Osteocyte (in vitro differentiated cells): ENCODE measurements at regions not wholly inside any gene's neighbourhood (a gene's known extent, or its start where the extent isn't known, plus 50 kb on each side); places are given as distances from the start of the nearest gene placed in this dataset.

Experiments used
- DNase-seq: peaks from one replicate; pipeline ENCODE4 v3.0.0; 2021; ENCODE audit warnings: mixed read lengths; ENCODE audit not compliant: unreplicated experiment; ENCODE audit errors: extremely low spot score
- H3K27ac Mint-ChIP-seq: one replicate; pipeline ENCODE4 v1.8.0; 2021; ENCODE audit warnings: mild to moderate bottlenecking, mixed read lengths; ENCODE audit not compliant: unreplicated experiment
- H3K27me3 Mint-ChIP-seq: one replicate; pipeline ENCODE4 v1.8.0; 2021; ENCODE audit warnings: mixed read lengths; ENCODE audit not compliant: unreplicated experiment
- H3K36me3 Mint-ChIP-seq: one replicate; pipeline ENCODE4 v1.8.0; 2021; ENCODE audit warnings: mixed read lengths; ENCODE audit not compliant: unreplicated experiment
- H3K4me1 Mint-ChIP-seq: one replicate; pipeline ENCODE4 v1.8.0; 2021; ENCODE audit warnings: mixed read lengths; ENCODE audit not compliant: unreplicated experiment
- H3K4me3 Mint-ChIP-seq: one replicate; pipeline ENCODE4 v1.8.0; 2021; ENCODE audit warnings: mild to moderate bottlenecking, moderate library complexity, mixed read lengths; ENCODE audit not compliant: unreplicated experiment
- H3K9me3 Mint-ChIP-seq: one replicate; pipeline ENCODE4 v1.8.0; 2021; ENCODE audit warnings: mixed read lengths; ENCODE audit not compliant: unreplicated experiment
- CTCF ChIP-seq: fragments of 200-600 bp; sonication (generic); IDR thresholded peaks from 2 replicates; pipeline ENCODE4 v1.5.0; 2021; ENCODE audit warnings: antibody characterized with exemption, mild to moderate bottlenecking, moderate library complexity

DNA sequence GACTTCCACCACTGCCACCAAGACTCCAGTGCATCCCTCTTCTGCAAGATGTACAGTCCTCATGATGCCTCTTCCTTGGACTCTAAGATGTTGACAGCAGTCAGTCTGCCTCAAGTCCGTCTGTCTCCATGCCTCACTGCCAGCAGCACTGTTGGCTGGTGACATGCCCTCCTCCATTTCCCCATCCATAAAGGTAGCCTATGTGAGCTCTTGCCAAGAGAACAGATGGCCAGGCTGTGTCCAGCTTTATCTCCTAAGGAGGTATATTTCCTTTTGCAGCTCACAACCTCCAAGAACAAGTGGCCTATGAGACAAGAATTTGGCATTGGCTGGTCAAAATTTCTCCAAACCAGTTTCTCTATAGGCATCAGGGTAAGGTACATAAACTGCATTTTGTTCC, 149.3 kb upstream of the HNRNPA3 start:
- H3K4me1 Mint-ChIP-seq: no peaks in the 10 kb centered on the region
- H3K27ac Mint-ChIP-seq: no peak overlapping the region
- H3K9me3 Mint-ChIP-seq: no peaks in the 10 kb centered on the region
- no peaks in the 10 kb centered on the region for H3K36me3 Mint-ChIP-seq
- TF ChIP-seq CTCF: no peak
- H3K27me3 Mint-ChIP-seq: no peaks in the 10 kb centered on the region
- no peak overlapping the region for H3K4me3 Mint-ChIP-seq
- DNase-seq: no peak

DNA sequence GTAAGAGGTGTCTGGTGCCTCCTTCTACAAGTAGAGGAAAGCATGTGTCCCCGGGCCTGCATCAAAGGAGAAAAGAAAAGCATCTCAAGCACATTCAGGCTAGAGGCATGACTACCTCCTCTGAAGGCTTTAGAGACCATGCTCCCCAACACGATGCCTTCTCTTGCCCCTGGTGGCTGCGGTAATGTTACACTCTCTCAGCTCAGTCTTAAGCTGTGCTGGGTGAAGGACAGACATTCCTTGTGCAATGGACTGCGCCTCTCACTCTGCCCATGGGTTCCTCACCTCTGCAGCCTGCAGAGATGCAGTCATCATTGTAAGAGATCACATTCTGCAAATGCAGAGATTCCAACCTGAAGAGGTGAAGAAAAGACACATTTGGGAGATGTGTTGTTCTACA, 148.2 kb upstream of the HNRNPA3 start:
- H3K4me1 Mint-ChIP-seq: no peaks in the 10 kb centered on the region
- H3K36me3 Mint-ChIP-seq: no peaks in the 10 kb centered on the region
- H3K9me3 Mint-ChIP-seq: no peaks in the 10 kb centered on the region
- DNase-seq: no peak
- no peak overlapping the region for H3K27ac Mint-ChIP-seq
- no peak for TF ChIP-seq CTCF
- H3K4me3 Mint-ChIP-seq: no peak overlapping the region
- no peaks in the 10 kb centered on the region for H3K27me3 Mint-ChIP-seq

- Mint-ChIP-seq H3K27ac (no peak overlapping the region), H3K4me1 (no peaks in the 10 kb centered on the region), H3K36me3 (no peaks in the 10 kb centered on the region), H3K9me3 (no peaks in the 10 kb centered on the region), H3K4me3 (no peak overlapping the region), H3K27me3 (peaks cover 6% of the 10 kb centered on the region)
- no peak for DNase-seq
- no peak for TF ChIP-seq CTCF
These were observed 143.6 kb upstream of the HNRNPA3 start for GRCh38 chr2:177068967-177069366.

- Mint-ChIP-seq H3K27me3 (peaks cover 12% of the 10 kb centered on the region), H3K4me3 (no peak overlapping the region), H3K27ac (no peak overlapping the region), H3K4me1 (no peaks in the 10 kb centered on the region), H3K36me3 (no peaks in the 10 kb centered on the region), H3K9me3 (no peaks in the 10 kb centered on the region)
- no peak for DNase-seq
- TF ChIP-seq CTCF: no peak
These were observed 140.5 kb upstream of the HNRNPA3 start for GRCh38 chr2:177072090-177072489.

DNA sequence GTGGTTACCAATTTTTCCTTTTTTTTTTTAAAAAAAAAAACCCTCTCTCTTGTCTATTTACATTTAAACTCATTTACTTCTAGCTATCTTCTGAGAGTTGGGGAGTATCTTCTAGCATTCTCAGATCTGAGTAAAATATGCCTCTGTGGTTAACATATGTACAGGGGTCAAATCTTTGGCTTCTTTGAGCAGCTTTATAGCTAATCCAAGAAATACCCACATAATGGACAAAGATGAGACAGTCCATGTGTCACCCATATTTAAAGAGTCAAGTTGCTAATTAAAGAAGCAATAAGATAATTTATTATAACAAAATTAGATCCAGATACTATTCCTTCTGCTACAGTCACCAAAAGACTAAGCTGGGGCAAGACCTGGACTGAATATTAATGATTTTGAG, 139.0 kb upstream of the HNRNPA3 start:
- Mint-ChIP-seq H3K36me3 (no peaks in the 10 kb centered on the region), H3K27me3 (peaks cover 12% of the 10 kb centered on the region), H3K4me3 (no peak overlapping the region), H3K4me1 (no peaks in the 10 kb centered on the region), H3K27ac (no peak overlapping the region), H3K9me3 (no peaks in the 10 kb centered on the region)
- no peak for TF ChIP-seq CTCF
- no peak for DNase-seq
